ENCODE measurements at regions not wholly inside any gene's neighbourhood (a gene's known extent, or its start where the extent isn't known, plus 50 kb on each side); places are given as distances from the start of the nearest gene placed in this dataset.

- TF ChIP-seq POLR2A (IDR thresholded peaks at IDR 0.05) (no peak), CTCF (IDR thresholded peaks at IDR 0.05) (no peak)
- H3K4me3 ChIP-seq (ENCODE audit: low read depth, poor library complexity, severe bottlenecking), result no peak overlapping the region
- DNase-seq (ENCODE audit: low spot score in 2 of 2), result peak in 1 of 2 donors; percentile 72
- WGBS, 2 donors, result 83 to 91% methylated on average over 17 of the region's 17 CpGs
- intact Hi-C loops (cut with DNase I; ENCODE audit: low total_unique reads), result no loop called here
Measured at GRCh38 chr6:168903613-168904345, 349.9 kb downstream of the THBS2 start.

- intact Hi-C loops (cut with DNase I; ENCODE audit: low total_unique reads), result no loop called here
- no peak overlapping the region for H3K4me3 ChIP-seq (ENCODE audit: low read depth, poor library complexity, severe bottlenecking)
- WGBS, 2 donors, result 77 to 89% methylated on average over 6 of the region's 6 CpGs
- no peak for TF ChIP-seq CTCF (IDR thresholded peaks at IDR 0.05)
- no peak for TF ChIP-seq POLR2A (IDR thresholded peaks at IDR 0.05)
- DNase-seq (ENCODE audit: low spot score in 2 of 2), result no peak
Measured at GRCh38 chr6:168902075-168902474, 351.6 kb downstream of the THBS2 start.

GRCh38 chr6:168901076-168901475, 352.6 kb downstream of the THBS2 start:
- TF ChIP-seq CTCF (IDR thresholded peaks at IDR 0.05) (no peak), POLR2A (IDR thresholded peaks at IDR 0.05) (no peak)
- intact Hi-C loops (cut with DNase I; ENCODE audit: low total_unique reads), result loop anchor here (2.0 kb wide), 1 partner anchor 66 kb away; no protein-coding TSS in a partner anchor
- H3K4me3 ChIP-seq (ENCODE audit: low read depth, poor library complexity, severe bottlenecking), result no peak overlapping the region
- WGBS, 2 donors, result 84 to 87% methylated on average over 19 of the region's 19 CpGs
- peak in 1 of 2 donors; percentile 72 for DNase-seq (ENCODE audit: low spot score in 2 of 2)

- DNase-seq (ENCODE audit: low spot score in 2 of 2), result no peak
- intact Hi-C loops (cut with DNase I; ENCODE audit: low total_unique reads), result loop anchor here (10.0 kb wide), 1 partner anchor 578 kb away; no protein-coding TSS in a partner anchor
- TF ChIP-seq POLR2A (IDR thresholded peaks at IDR 0.05) (no peak), CTCF (IDR thresholded peaks at IDR 0.05) (no peak)
- H3K4me3 ChIP-seq (ENCODE audit: low read depth, poor library complexity, severe bottlenecking), result no peak overlapping the region
- WGBS, 2 donors, result 90 to 91% methylated on average over 9 of the region's 9 CpGs
Measured at GRCh38 chr6:168896321-168896720, 357.3 kb downstream of the THBS2 start.

GRCh38 chr6:168895102-168895812, 358.4 kb downstream of the THBS2 start:
- WGBS, 2 donors, result 28 to 30% methylated on average over 17 of the region's 17 CpGs
- peak; percentile 73 to 96 for DNase-seq (ENCODE audit: low spot score in 2 of 2)
- H3K4me3 ChIP-seq (ENCODE audit: low read depth, poor library complexity, severe bottlenecking), result no peak overlapping the region
- TF ChIP-seq POLR2A (IDR thresholded peaks at IDR 0.05), result no peak
- peak in 1 of 3 donors; percentile 57 for TF ChIP-seq CTCF (IDR thresholded peaks at IDR 0.05)
- intact Hi-C loops (cut with DNase I; ENCODE audit: low total_unique reads), result loop anchor here (10.0 kb wide), 1 partner anchor 580 kb away; no protein-coding TSS in a partner anchor
